ENCODE measurements at regions not wholly inside any gene's neighbourhood (a gene's known extent, or its start where the extent isn't known, plus 50 kb on each side); places are given as distances from the start of the nearest gene placed in this dataset.
"Not testable (repeated sequence)": the region's sequence is repeated elsewhere in the genome, so short reads cannot be mapped to it uniquely, and the experiment has no call there.

- FAIRE-seq = no peak
These were observed 1589.9 kb downstream of the SLITRK1 start for GRCh38 chr13:82292334-82292733.

- FAIRE-seq = no peak
These were observed 1590.4 kb downstream of the SLITRK1 start for GRCh38 chr13:82291852-82292251.

- no peak for FAIRE-seq
These were observed 1606.6 kb downstream of the SLITRK1 start for GRCh38 chr13:82275644-82276043.

GRCh38 chr13:82259284-82259683 is 1623.0 kb downstream of the SLITRK1 start:
- no peak for FAIRE-seq

GRCh38 chr13:82257790-82258507 is 1624.3 kb downstream of the SLITRK1 start:
- FAIRE-seq = no peak

- no peak for FAIRE-seq
These were observed 1633.5 kb downstream of the SLITRK1 start for GRCh38 chr13:82248762-82249161.

- peak; percentile 86 for FAIRE-seq
These were observed 1636.4 kb downstream of the SLITRK1 start for GRCh38 chr13:82245860-82246259.

- no peak for FAIRE-seq
These were observed 1657.5 kb downstream of the SLITRK1 start for GRCh38 chr13:82224806-82225205.

GRCh38 chr13:82221621-82222020 is 1660.7 kb downstream of the SLITRK1 start:
- FAIRE-seq = no peak

GRCh38 chr13:82220641-82221040 is 1661.6 kb downstream of the SLITRK1 start:
- no peak for FAIRE-seq

GRCh38 chr13:82216165-82216564 is 1666.1 kb downstream of the SLITRK1 start:
- FAIRE-seq = no peak

- no peak for FAIRE-seq
These were observed 1667.9 kb downstream of the SLITRK1 start for GRCh38 chr13:82214341-82214740.

- FAIRE-seq = no peak
These were observed 1676.0 kb downstream of the SLITRK1 start for GRCh38 chr13:82206241-82206640.

- FAIRE-seq = no peak
These were observed 1679.9 kb downstream of the SLITRK1 start for GRCh38 chr13:82202398-82202797.

- no peak for FAIRE-seq
These were observed 1686.2 kb downstream of the SLITRK1 start for GRCh38 chr13:82196087-82196486.

GRCh38 chr13:82187227-82187626 is 1695.0 kb downstream of the SLITRK1 start:
- peak; percentile 21 for FAIRE-seq

- no peak for FAIRE-seq
These were observed 1705.5 kb downstream of the SLITRK1 start for GRCh38 chr13:82176751-82177150.

- no peak for FAIRE-seq
These were observed 1716.7 kb downstream of the SLITRK1 start for GRCh38 chr13:82165396-82166174.

- FAIRE-seq = not testable (repeated sequence)
These were observed 1717.4 kb downstream of the SLITRK1 start for GRCh38 chr13:82164780-82165395.

GRCh38 chr13:82147526-82147925 is 1734.7 kb downstream of the SLITRK1 start:
- FAIRE-seq = no peak

GRCh38 chr13:82136880-82137279 is 1745.4 kb downstream of the SLITRK1 start:
- FAIRE-seq = no peak

- FAIRE-seq = no peak
These were observed 1753.0 kb downstream of the SLITRK1 start for GRCh38 chr13:82129281-82129680.

- FAIRE-seq = no peak
These were observed 1763.7 kb downstream of the SLITRK1 start for GRCh38 chr13:82118589-82118988.

Data from A204.1 (cell line).